Loucy (cell line): ENCODE measurements at regions not wholly inside any gene's neighbourhood (a gene's known extent, or its start where the extent isn't known, plus 50 kb on each side); places are given as distances from the start of the nearest gene placed in this dataset.

Experiments
- CTCF ChIP-seq: fragments of 200-600 bp; sonication (generic); conservative IDR thresholded peaks from 2 replicates; pipeline ENCODE4 v1.5.1; 2014; ENCODE audit warnings: mild to moderate bottlenecking, antibody characterized with exemption, low read length
- EZH2phosphoT487 ChIP-seq: fragments of 200-600 bp; IDR thresholded peaks from 2 replicates; pipeline ENCODE4 v1.6.1; 2018; ENCODE audit warnings: antibody characterized with exemption, mild to moderate bottlenecking, moderate library complexity, borderline replicate concordance

- no peak for TF ChIP-seq EZH2phosphoT487
- no peak for TF ChIP-seq CTCF
Observed at GRCh38 chr6:4586469-4586859, 189.7 kb upstream of the CDYL start.
